ENCODE measurements at regions not wholly inside any gene's neighbourhood (a gene's known extent, or its start where the extent isn't known, plus 50 kb on each side); places are given as distances from the start of the nearest gene placed in this dataset.

DNA sequence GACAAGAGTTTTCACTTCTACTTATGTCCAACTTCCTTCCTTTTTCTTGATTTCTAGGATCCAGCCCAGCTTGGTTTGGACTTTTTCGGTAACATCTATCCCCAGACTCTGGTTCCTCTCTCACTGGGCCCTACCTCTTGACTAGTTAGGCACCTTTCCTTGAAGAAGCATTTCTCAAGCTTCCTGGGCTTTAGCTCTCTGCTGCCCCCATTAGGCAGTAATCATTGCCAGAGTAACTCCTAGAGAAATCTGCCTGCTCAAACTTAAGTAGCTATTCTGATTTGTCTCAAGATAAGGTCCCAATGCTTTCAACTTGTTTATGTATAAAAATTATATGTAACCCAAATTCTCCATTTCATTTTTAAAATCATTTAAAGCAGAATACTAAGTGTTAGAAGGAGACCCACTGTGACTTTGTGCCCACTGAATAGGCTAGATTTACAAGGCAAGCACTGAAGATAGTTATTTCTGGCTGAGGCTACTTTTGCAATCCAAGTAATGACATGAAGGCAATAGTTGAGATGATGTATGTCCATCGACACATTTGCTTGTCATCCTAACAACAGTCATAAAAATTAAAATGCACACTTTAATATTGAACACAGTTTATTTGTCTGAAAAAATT, 275.0 kb upstream of the G2E3 start:
- no peak overlapping the region for H3K9ac ChIP-seq (ENCODE audit: low read depth, low read length, poor library complexity, severe bottlenecking)
- H3K36me3 ChIP-seq (ENCODE audit: insufficient read depth, low read length): no peaks in the 10 kb centered on the region
- H3K4me2 ChIP-seq (ENCODE audit: low read depth, low read length, poor library complexity, severe bottlenecking): no peak overlapping the region
- no peak overlapping the region for H3K4me3 ChIP-seq (ENCODE audit: low read length, poor library complexity, severe bottlenecking)
- TF ChIP-seq CTCF (conservative IDR thresholded peaks at IDR 0.05; ENCODE audit: low read length): peak; percentile 75
- TF ChIP-seq EZH2phosphoT487 (IDR thresholded peaks at IDR 0.05; ENCODE audit: borderline replicate concordance): no peak
- no peaks in the 10 kb centered on the region for H3K9me3 ChIP-seq (ENCODE audit: insufficient read depth, low read depth, low read length)
- no peaks in the 10 kb centered on the region for H3K9me2 ChIP-seq (replicated peaks; ENCODE audit: low read depth, low read length)
- no peaks in the 10 kb centered on the region for H3K4me1 ChIP-seq (ENCODE audit: insufficient read depth, low read length, poor library complexity, severe bottlenecking)
- no peaks in the 10 kb centered on the region for H4K20me1 ChIP-seq (ENCODE audit: insufficient read depth, low read length, poor library complexity, severe bottlenecking)
- no peaks in the 10 kb centered on the region for H3K79me2 ChIP-seq (ENCODE audit: insufficient read depth, low read length)
- no peaks in the 10 kb centered on the region for H3F3A ChIP-seq (ENCODE audit: low read depth)
- H2AFZ ChIP-seq (ENCODE audit: low read length): no peak overlapping the region
- H3K27me3 ChIP-seq (ENCODE audit: insufficient read depth, low read length, poor library complexity, severe bottlenecking): no peaks in the 10 kb centered on the region

DNA sequence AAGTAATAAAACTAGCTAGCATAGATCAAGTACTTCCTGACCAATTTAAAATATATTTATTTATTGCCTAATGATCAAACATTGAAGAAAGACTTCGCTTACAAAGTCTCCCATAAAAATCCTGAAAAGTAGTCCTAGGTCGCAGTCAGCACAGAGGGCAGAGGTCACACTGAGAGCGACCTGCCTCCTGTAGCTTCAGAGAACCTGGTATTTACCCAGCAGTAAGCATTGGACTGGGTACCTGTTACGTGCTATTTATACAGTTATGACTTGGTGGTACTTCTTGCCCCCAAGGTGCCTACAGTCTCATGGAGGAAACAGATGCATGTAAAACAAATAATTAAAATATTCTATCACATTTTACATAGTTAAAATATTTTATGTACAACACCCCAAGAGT, 274.1 kb upstream of the G2E3 start:
- H3K4me2 ChIP-seq (ENCODE audit: low read depth, low read length, poor library complexity, severe bottlenecking): no peak overlapping the region
- no peaks in the 10 kb centered on the region for H3K9me2 ChIP-seq (replicated peaks; ENCODE audit: low read depth, low read length)
- no peaks in the 10 kb centered on the region for H3K36me3 ChIP-seq (ENCODE audit: insufficient read depth, low read length)
- no peaks in the 10 kb centered on the region for H3K9me3 ChIP-seq (ENCODE audit: insufficient read depth, low read depth, low read length)
- H3K79me2 ChIP-seq (ENCODE audit: insufficient read depth, low read length): no peaks in the 10 kb centered on the region
- H3K4me1 ChIP-seq (ENCODE audit: insufficient read depth, low read length, poor library complexity, severe bottlenecking): no peaks in the 10 kb centered on the region
- H2AFZ ChIP-seq (ENCODE audit: low read length): no peak overlapping the region
- TF ChIP-seq EZH2phosphoT487 (IDR thresholded peaks at IDR 0.05; ENCODE audit: borderline replicate concordance) (no peak), CTCF (conservative IDR thresholded peaks at IDR 0.05; ENCODE audit: low read length) (no peak)
- H4K20me1 ChIP-seq (ENCODE audit: insufficient read depth, low read length, poor library complexity, severe bottlenecking): no peaks in the 10 kb centered on the region
- H3K9ac ChIP-seq (ENCODE audit: low read depth, low read length, poor library complexity, severe bottlenecking): no peak overlapping the region
- H3K27me3 ChIP-seq (ENCODE audit: insufficient read depth, low read length, poor library complexity, severe bottlenecking): no peaks in the 10 kb centered on the region
- H3F3A ChIP-seq (ENCODE audit: low read depth): no peaks in the 10 kb centered on the region
- no peak overlapping the region for H3K4me3 ChIP-seq (ENCODE audit: low read length, poor library complexity, severe bottlenecking)

DNA sequence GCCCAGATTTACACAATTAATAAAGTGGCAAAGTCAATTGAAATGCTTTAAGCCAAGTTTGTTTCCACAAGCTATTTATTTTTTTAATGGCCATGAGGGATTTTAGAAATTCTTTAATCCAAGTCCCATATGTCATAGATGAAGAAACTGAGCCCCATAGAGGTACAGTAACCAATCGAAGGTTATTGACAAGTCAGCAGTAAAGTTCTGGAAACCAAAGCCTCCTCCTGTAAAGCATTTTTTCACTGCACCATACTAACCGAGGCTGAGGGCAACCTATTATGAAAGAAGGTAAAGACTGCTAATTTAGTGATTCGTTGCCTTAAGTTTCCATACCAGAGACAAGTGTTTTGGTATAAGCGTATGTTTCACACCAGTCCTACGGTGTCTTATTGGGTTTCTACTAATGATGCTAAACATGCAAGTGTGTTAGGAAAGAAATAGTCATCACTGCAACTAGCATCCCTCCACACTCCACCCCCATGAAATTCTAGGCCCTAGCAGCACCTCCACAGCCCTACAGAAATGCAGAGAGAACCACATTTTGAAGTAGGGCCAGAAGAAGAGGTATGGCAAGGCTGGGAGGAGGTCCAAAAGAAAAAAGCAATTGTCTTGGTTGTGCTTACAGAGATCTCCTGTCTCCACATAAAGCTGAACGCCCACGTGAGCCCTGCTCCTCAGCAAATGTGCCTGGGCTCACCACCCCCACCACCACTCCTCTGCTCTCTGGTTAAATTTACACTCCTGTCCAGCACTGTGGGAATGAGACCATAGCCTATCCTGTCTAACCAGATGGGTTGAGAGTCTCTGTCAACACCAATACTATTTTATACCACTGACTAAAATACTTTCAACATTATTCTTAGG, 271.1 kb upstream of the G2E3 start:
- H3K9ac ChIP-seq (ENCODE audit: low read depth, low read length, poor library complexity, severe bottlenecking): no peak overlapping the region
- no peaks in the 10 kb centered on the region for H3K79me2 ChIP-seq (ENCODE audit: insufficient read depth, low read length)
- H3F3A ChIP-seq (ENCODE audit: low read depth): no peaks in the 10 kb centered on the region
- no peaks in the 10 kb centered on the region for H3K27me3 ChIP-seq (ENCODE audit: insufficient read depth, low read length, poor library complexity, severe bottlenecking)
- no peaks in the 10 kb centered on the region for H4K20me1 ChIP-seq (ENCODE audit: insufficient read depth, low read length, poor library complexity, severe bottlenecking)
- H2AFZ ChIP-seq (ENCODE audit: low read length): no peak overlapping the region
- H3K36me3 ChIP-seq (ENCODE audit: insufficient read depth, low read length): no peaks in the 10 kb centered on the region
- TF ChIP-seq EZH2phosphoT487 (IDR thresholded peaks at IDR 0.05; ENCODE audit: borderline replicate concordance): no peak
- no peak for TF ChIP-seq CTCF (conservative IDR thresholded peaks at IDR 0.05; ENCODE audit: low read length)
- H3K4me3 ChIP-seq (ENCODE audit: low read length, poor library complexity, severe bottlenecking): no peak overlapping the region
- no peak overlapping the region for H3K4me2 ChIP-seq (ENCODE audit: low read depth, low read length, poor library complexity, severe bottlenecking)
- no peaks in the 10 kb centered on the region for H3K9me3 ChIP-seq (ENCODE audit: insufficient read depth, low read depth, low read length)
- no peaks in the 10 kb centered on the region for H3K4me1 ChIP-seq (ENCODE audit: insufficient read depth, low read length, poor library complexity, severe bottlenecking)
- H3K9me2 ChIP-seq (replicated peaks; ENCODE audit: low read depth, low read length): no peaks in the 10 kb centered on the region

Data from Loucy (cell line).